H1 (cell line): ENCODE measurements at regions not wholly inside any gene's neighbourhood (a gene's known extent, or its start where the extent isn't known, plus 50 kb on each side); places are given as distances from the start of the nearest gene placed in this dataset.

ENCODE experiments used
- JUN ChIP-seq: IDR thresholded peaks from 2 replicates; pipeline ENCODE4 v1.6.1; 2011; ENCODE audit warnings: low read depth, mild to moderate bottlenecking, improper control_type of control experiment, low read length
- POLR2AphosphoS5 ChIP-seq: IDR thresholded peaks from 2 replicates; pipeline ENCODE4 v1.6.1; 2011; ENCODE audit warnings: low read depth, low read length
- RAD21 ChIP-seq, 2 experiments: IDR thresholded peaks in 1 of 2; conservative IDR thresholded peaks in 1 of 2; 2 replicates each; pipeline ENCODE4 v1.6.1; 2011; ENCODE audit warnings: low read depth in 2 of 2, low read length in 2 of 2, improper control_type of control experiment in 1 of 2, inconsistent platforms in 1 of 2, mild to moderate bottlenecking in 1 of 2, moderate library complexity in 1 of 2
- SIN3A ChIP-seq, 2 experiments: IDR thresholded peaks in 1 of 2; conservative IDR thresholded peaks in 1 of 2; 2 replicates each; pipeline ENCODE4 v1.6.1; 2011 to 2012; ENCODE audit warnings: low read length in 2 of 2, improper control_type of control experiment in 1 of 2, low read depth in 1 of 2, mild to moderate bottlenecking in 1 of 2
- SUZ12 ChIP-seq: fragments of 200-600 bp; sonication (generic); IDR thresholded peaks from 2 replicates; pipeline ENCODE4 v1.6.1; 2012; ENCODE audit warnings: mild to moderate bottlenecking, inconsistent platforms, low read length, moderate library complexity, mixed read lengths

DNA sequence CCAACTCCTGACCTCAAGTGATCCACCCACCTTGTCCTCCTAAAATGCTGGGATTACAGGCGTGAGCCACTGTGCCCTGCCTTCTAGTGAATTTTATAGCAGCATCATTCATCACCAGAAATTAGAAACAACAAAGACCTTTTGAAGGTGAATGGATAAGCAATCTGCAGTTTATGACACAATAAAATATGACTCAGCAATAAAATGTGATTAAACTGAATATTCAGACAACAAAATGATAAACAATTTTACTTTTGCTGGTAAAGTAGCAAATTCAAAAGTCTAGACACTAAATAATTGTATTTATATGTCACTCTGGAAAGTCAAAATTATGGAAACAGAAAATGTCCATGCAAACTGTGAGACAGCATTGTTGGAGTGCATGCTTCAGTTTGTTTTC is 656.6 kb downstream of the CBLN2 start:
- TF ChIP-seq SUZ12 = no peak
- TF ChIP-seq POLR2AphosphoS5 = no peak
- no peak for TF ChIP-seq RAD21 (IDR thresholded peaks at IDR 0.05 in 1 of 2, conservative IDR thresholded peaks at IDR 0.05 in 1 of 2; ENCODE audit: low read depth in 2 of 2, low read length in 2 of 2)
- TF ChIP-seq JUN = no peak
- no peak for TF ChIP-seq SIN3A (conservative IDR thresholded peaks at IDR 0.05 in 1 of 2, IDR thresholded peaks at IDR 0.05 in 1 of 2; ENCODE audit: low read depth in 1 of 2, low read length in 2 of 2)
